ENCODE measurements at regions not wholly inside any gene's neighbourhood (a gene's known extent, or its start where the extent isn't known, plus 50 kb on each side); places are given as distances from the start of the nearest gene placed in this dataset.

DNA sequence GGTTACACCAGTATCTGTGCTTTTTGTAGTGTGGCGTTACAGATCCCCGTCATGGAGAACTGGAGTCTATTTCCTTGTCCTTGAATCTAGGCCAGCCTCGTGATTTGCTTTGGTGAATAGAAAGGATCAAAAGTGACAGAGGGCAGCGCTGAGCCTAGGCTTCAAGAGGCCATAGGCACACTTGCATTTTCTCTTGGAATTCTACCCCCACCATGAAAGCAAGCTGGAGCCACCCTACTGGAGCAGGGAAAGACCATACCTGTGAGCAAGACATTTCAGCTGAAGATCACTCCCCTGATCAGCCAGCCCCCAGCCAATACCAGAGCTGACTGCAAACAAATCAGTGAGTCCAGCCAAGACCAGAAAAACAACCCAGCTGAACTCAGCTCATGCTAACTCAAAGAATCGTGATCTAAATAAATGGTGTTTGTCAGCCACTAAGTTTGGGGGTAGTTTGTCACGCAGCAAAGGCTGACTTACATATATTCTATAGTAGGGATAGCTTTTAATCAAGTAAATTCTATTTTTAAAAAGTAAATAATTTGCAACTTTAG, 521.9 kb upstream of the TBX3 start:
- DNase-seq: no peak

DNA sequence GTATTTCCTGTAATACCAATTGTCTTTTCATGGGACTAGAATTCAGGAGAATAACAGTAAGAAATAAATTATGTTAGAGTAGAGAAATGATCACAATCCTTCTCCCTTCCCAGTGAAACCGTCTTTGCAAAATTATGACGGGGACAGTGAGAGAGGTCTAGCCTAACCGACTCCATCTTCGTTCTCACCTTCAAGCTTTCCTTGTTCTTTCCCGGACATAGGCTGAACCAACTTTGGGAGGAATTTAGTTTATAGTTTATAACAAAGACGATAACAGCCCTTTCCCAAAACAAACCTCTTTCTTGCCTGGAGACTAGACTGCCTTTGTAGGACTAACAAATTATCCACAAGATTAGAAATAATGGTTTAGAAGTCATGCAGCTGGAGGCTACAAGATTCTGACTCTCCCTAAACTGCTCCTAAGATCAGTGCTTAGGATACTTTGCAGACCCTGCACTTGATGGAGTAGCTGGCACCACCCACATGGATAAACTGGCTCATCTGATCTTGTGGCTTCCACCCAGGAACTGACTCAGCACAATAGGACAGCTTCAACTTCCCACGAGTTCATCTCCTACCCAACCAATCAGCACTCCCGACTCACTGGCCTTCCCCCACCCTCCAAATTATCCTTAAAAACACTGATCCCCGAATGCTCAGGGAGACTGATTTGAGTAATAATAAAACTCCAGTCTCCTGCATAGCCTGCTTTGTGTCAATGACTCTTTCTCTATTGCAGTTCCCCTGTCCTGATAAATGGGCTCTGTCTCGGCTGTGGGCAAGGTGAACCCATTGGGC, 521.2 kb upstream of the TBX3 start:
- peak in 2 of 56 donors; percentile 1 to 7 for DNase-seq

DNA sequence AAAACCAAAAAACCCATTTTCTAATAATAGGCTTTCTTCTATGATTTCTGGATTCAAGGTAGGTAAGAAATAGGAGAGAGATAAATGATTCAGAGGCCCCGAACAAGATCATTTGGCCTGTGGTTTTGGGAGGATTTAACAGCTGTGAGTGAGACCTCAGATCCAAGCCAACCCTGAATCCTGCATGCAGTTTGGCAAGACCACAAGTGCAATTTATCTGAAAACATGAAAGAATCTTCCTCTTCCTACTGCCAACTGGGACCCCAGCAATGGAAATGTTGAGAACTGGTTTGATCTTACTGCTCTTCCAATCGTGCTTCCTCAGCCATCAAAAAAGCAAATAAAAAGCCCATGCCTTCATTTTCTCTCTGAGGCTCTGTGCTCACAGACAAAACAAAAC, 519.7 kb upstream of the TBX3 start:
- DNase-seq: no peak

DNA sequence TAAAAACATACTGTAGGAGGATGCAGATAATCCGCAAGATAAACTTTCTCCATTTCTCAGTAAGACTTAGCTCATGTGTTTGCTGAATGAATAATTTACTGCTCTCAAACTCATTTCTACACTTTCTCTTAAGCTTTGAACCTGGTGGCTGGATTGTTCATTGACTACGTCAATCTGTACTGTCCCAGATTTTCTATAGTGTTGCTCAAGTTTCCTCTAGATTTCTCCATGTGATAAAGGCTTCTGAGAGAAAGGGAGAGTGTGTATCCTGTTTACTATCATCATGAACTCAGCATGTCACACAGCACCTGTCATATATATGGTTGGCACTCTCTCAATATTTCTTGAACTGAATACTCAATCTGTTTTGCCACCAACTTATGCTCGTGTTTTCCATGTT, 518.0 kb upstream of the TBX3 start:
- no peak for DNase-seq

DNA sequence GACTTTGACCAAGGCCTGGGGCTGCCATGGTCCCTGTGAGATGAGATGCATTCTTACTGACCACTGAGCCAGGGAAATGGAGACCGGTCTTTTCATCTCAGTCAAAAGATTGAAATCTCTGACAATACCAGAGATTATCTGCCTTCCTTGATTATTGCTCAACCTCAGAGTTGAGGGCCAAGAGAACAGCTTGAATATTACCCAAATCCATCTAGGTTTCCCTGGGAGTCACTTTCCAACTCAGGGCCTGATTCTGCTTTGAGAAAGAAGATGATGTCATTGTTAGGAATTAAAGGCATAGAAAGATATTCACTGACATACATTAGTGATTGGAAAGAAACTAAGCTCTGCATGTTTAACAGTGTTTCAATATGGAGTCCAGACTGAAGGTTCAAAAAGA, 515.9 kb upstream of the TBX3 start:
- no peak for DNase-seq

DNA sequence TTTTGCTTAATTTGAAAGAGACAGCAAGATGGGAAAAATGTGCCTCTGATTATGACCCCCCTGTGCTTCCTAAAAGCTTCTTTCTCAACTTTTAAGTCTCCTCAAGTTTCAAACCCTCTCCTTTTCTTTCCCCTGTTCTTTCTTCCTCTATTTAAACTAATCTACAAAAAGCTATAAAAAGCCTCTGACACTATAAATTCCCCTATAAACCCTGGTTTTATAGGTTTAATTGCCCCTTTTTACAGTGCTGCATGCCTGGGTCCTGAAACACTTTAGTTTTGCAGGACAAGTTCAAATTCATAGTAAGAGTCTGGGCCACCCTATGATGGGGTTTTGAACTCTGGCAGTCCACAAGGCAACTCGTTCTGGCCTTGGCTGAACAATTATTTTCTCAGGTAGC, 510.9 kb upstream of the TBX3 start:
- no peak for DNase-seq

DNA sequence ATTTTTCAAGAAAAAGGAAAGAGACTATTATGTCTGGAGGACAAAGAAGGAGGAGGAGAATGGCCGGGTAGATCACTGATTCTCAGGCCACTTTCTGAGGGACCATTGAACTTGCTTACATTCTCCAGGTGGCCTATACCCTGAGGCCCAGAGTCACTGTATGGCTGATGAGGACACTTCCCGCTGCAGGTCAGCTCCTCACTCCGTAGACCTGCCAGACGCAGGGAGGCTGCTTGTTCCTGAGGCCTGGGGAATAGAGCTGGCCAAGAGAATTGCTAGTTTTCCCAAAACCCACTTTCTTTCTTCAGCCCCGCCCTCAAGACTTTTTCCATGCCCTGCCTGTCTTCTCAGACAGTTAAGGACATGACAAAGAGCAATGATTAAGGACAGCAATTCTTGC, 510.5 kb upstream of the TBX3 start:
- DNase-seq: no peak

DNA sequence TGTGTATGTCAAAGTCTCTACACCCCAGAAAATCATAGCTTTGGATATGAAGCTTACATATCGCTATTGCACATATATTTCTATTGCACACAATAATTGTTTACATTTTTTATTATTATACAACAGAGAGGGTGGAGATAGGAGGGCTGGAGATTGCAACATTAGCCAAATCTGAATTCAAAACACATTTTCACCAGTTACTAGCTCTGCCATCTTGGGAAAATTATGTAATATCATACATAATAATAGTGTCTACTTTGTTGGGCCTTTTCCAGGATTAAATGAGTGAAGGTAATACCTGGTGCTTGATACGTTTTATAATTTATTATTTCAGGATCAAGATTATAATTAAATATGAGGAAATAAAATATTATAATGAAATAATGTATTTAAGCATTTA, 507.4 kb upstream of the TBX3 start:
- DNase-seq: no peak

DNA sequence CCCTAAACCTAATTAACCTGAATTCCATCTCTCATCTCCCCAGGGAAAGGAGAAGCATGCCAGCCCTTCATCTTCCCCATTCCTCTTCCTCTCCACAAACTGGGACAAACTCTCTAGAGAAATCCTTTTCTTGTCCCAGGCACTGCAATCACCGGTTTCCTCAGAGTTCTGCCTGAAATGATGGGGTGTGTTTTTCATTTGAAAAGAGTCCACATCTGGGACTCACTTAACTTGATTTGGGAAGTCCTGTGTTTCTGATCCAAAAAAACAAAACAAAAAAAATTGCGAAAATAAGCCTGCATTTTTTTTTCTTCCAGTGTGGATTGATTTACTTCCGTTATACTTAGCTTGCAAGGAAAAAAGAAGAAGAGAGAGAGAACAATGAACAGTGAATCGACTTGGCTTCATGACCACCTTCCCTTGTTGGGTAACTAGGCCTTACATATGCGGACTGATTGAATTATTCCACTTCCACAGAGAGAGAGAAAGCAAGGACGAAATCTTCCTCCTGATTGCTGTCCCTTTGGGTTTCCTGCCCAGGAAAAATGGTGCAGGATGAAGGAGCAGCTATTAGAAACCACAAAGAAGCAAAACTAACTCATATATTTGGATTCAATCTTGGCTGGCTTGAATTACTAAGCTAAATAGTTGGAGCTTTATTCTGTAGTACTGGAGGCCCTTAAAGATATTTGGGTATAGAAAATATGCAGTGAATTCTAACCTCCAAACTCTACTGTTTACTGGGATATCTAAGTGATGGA, 506.2 kb upstream of the TBX3 start:
- no peak for DNase-seq

DNA sequence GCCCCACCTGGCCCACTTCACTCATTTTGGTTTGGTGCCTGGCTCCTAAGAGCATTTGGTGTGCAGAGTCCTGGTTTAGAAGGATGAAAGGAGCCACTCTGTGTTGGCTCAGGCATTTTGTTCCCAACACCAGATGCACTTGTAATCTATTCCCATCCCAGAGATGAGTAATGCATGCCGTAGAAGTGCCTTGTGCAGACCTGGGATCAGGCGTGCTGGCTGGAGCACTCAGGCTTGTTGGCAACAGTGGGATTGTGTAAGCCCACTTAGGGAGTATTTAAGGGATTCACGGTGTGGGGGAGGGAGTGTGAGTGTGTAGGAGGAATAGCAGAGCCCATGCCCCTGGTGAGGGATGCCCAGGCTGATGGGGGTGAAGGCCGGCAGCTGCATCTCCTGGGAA, 501.5 kb upstream of the TBX3 start:
- DNase-seq: no peak

DNA sequence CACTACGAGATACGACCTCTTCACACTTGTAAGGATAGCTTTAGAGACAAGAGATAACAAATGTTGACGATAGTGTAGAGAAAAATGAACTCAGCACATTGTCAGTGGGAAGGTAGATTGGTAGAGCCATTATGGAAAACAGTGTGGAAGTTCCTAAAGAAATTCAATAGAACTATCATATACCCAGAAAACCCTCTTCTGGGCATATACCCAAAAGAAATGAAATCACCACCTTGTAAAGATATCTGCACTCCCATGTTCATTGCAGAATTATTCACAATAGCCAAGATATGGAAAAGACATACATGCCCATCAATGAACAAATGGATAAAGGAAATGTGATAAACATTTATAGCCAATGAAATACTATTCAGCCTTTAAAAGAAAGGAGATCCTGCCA, 499.8 kb upstream of the TBX3 start:
- no peak for DNase-seq

DNA sequence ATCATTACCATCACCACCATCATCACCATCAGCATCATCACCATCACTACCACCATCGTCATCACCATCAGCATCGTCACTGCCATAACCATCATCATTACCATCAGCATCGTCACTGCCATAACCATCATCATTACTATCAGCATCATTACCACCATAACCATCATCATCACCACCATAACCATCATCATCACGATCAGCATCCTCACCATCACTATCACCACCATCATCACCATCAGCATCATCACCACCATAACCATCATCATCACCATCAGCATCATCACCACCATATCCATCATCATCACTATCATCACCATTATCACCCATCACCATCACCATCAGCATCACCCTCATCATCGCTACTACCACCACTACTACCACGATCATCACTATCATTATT, 493.9 kb upstream of the TBX3 start:
- DNase-seq: no peak

DNA sequence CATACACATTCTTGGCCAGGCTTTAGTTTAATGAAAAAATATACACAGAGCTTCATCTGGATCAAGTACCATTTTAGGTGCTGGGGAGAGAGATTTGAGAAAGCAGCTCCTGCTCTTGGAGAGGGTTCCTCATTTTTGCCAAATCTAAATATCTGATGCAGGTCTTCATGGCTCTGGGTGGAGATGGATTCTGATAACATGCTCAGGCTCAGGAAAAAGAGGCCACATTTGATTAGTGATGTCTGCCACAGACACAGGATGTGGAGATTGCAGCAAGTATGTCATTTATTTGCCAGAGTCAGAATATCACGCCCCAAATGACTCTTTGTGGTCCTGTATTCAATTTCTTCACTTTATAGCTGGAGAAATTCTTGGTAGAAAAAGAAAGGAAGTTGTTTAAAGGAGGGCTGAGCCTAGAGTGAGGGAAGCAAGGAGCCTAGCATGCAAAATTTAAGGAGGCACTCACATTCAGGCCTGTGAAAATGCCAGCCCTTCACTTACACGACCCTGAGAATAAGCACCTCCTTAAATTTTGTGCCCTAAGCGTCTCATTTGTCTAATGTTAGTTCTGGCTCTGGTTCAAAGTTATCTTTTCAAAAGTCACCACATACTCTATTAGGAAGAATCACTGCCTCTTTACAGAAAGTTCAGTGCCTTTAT, 492.9 kb upstream of the TBX3 start:
- DNase-seq: no peak

DNA sequence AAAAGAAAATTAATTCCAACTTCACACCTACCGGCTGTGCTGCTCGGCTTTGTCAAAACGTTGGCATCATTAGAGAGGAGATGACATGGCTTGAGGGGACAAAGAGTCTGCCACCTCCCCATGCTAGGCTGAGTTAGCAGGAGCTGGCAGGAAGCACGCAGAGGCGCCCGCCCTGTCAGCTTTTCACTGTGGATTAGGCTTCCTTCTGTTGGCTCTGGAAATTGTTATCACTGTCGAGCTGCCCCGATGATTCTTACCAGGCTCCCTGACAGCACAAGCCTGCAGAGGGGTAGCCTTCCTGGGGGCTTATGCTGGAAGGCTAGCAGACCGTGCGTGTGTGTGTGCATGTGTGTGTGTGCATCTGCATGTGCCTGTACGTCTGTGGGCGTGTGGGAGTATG, 490.9 kb upstream of the TBX3 start:
- DNase-seq: peak in 1 of 56 donors; percentile 0

DNA sequence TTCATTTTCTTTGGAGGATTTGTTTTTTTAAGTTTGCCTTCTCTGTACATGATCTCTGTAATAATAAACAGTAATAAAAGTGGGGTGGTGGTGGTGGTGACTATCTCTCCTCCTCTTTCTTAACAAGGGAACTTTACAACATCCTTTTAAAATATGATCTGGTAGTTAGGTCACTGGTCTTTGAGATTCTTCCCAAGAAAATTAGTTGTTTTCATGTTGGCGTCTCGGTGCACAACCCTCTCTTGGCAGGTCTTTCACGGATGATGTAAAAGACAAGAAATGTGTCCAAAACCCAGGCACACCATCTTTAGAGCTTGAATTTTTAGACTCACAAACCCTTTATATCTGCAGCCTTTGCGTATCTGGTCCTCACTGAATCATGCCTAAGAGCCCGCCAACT, 488.5 kb upstream of the TBX3 start:
- DNase-seq: no peak

DNA sequence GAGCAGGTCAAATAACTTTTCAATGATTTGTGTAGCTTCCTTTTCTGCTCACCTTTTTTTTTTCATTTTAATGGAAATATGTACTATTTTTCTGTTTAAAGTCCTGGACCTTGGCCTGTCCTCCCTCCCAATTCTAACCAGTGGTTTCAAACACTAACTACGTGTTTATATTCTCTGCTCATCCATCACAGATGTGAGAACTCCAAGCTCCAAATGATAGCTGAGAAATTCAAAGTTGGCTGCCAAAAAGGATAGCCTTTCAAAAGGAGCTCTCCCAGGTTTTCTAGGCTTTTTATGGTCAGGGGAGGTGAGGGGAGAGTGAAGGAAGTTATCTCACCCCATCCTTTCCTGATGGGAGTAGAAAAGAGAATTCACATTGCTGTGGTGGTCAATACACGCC, 486.0 kb upstream of the TBX3 start:
- DNase-seq: no peak

DNA sequence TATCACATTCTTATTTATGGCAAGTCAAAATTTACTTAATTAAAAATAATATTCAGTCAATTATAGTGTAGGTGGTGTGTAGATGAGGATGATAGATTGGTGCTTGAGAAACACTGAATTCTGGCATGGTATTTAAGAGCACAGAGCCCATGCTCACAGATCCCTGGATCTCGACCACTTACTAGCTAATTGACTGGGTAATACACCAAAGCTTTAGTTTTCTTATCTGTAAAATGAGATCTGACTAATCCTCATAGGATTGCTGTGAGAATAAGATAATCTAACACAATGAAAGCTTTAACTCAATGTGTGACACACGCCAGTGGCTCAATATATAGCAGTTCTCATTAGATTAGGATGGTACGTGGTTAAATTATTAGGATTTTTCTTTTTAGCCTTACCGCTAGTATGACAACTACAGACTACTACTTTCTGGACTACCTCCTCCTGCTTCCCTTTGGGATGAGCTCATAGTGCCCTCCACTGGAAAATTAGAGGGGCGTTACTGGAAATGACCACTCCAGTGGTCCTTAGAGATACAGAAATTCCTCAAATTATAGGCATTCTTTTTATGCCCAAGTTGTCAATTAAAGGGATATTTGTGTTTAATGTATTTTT, 482.8 kb upstream of the TBX3 start:
- no peak for DNase-seq

DNA sequence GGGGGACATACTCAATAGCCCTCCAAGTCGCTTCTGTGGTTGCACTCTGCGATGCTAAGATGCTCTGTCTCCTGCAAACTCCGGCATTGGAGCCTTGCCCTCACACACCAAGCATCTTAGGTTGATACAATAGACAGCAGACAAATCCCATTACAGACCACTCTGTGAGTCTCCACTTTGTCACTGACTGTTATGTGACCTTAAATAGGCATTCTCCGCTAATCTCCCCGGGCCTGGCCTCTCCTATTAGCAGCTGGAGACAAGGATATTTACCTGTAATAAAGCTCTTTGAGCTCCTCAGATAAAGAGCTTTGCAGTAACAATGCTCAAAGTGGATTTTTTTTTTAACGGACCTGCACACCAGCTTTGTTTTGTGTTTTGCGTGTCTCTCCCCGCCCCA, 479.7 kb upstream of the TBX3 start:
- no peak for DNase-seq

DNA sequence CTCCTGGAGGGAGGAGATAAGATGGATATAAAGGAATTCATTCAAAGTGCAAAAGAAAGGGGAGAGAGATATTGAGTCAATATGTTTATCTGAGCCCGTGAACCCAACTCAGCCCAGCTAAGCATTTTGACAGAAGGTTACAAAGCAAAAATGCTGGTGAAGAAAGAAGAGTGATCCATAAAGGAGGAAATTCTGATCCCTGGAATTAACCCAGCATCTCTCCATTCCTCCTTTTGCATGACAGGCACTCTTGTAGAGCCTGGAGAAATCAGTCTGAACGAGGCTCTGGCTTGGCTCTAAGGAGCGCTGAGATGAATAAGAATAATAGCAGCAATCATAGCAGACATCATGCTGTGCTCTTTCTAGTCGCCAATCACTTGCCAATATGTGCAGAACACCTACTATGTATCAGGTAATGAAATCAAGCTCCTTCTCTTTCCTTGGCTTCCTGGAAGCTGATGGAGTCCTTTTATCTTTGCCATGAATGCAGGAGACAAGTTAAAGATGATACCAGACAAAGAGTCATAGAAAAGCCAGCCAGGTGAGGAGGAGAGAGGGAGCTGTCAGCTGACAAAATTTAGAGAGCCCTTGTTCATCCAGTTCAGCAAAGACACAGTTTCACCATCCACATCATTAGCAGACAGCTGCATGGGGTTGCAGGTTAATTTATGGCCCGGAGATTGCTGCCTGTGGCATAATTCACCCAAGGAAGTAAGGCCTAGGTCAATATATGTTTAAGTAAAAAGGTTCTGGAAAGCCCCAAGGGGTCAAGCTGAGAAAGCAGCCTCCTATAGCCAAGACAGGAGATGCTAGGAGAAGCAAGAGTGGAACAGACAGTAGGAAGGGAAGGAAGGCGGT, 476.5 kb upstream of the TBX3 start:
- DNase-seq: no peak

DNA sequence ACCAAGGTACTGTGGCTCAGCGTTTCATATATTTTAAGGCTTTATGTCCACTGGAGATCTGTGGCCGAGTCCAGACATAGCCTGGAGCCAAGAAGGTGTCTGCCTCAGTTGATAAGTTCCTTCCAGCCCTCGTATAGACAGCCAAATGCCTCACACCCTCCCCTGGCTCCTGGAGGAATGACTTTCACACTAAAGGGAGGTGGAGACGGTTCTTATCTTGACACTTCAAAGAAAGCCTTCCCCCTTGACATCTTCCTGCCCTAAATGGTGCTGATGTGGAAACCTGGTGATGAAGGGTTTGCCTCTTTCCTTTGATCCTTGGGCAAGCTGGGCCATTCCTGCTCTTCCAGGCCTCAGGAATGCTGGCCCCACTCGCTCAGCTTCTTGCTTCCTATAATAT, 474.8 kb upstream of the TBX3 start:
- no peak for DNase-seq
